ENCODE measurements at regions not wholly inside any gene's neighbourhood (a gene's known extent, or its start where the extent isn't known, plus 50 kb on each side); places are given as distances from the start of the nearest gene placed in this dataset.

GRCh38 chr18:22695674-22696073, 237.5 kb upstream of the RBBP8 start:
- Histone ChIP-seq H3K9ac (ENCODE audit: low read depth, low read length, poor library complexity, severe bottlenecking) (no peak overlapping the region), H3K4me2 (ENCODE audit: low read depth, low read length, poor library complexity, severe bottlenecking) (no peak overlapping the region), H3K27me3 (ENCODE audit: insufficient read depth, low read length, poor library complexity, severe bottlenecking) (no peaks in the 10 kb centered on the region), H3K79me2 (ENCODE audit: insufficient read depth, low read length) (no peaks in the 10 kb centered on the region), H3K4me3 (ENCODE audit: low read length, poor library complexity, severe bottlenecking) (no peak overlapping the region), H2AFZ (ENCODE audit: low read length) (no peak overlapping the region), H3K36me3 (ENCODE audit: insufficient read depth, low read length) (no peaks in the 10 kb centered on the region), H4K20me1 (ENCODE audit: insufficient read depth, low read length, poor library complexity, severe bottlenecking) (no peaks in the 10 kb centered on the region), H3F3A (ENCODE audit: low read depth) (no peaks in the 10 kb centered on the region), H3K9me2 (replicated peaks; ENCODE audit: low read depth, low read length) (no peaks in the 10 kb centered on the region), H3K4me1 (ENCODE audit: insufficient read depth, low read length, poor library complexity, severe bottlenecking) (no peaks in the 10 kb centered on the region), H3K9me3 (ENCODE audit: insufficient read depth, low read depth, low read length) (no peaks in the 10 kb centered on the region)
- TF ChIP-seq EZH2phosphoT487 (IDR thresholded peaks at IDR 0.05; ENCODE audit: borderline replicate concordance) = no peak
- TF ChIP-seq, protein P1, sequence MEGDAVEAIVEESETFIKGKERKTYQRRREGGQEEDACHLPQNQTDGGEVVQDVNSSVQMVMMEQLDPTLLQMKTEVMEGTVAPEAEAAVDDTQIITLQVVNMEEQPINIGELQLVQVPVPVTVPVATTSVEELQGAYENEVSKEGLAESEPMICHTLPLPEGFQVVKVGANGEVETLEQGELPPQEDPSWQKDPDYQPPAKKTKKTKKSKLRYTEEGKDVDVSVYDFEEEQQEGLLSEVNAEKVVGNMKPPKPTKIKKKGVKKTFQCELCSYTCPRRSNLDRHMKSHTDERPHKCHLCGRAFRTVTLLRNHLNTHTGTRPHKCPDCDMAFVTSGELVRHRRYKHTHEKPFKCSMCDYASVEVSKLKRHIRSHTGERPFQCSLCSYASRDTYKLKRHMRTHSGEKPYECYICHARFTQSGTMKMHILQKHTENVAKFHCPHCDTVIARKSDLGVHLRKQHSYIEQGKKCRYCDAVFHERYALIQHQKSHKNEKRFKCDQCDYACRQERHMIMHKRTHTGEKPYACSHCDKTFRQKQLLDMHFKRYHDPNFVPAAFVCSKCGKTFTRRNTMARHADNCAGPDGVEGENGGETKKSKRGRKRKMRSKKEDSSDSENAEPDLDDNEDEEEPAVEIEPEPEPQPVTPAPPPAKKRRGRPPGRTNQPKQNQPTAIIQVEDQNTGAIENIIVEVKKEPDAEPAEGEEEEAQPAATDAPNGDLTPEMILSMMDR (conservative IDR thresholded peaks at IDR 0.05; ENCODE audit: low read length) = no peak

GRCh38 chr18:22697561-22697960, 235.6 kb upstream of the RBBP8 start:
- no peaks in the 10 kb centered on the region for H3K9me3 ChIP-seq (ENCODE audit: insufficient read depth, low read depth, low read length)
- no peak overlapping the region for H2AFZ ChIP-seq (ENCODE audit: low read length)
- no peaks in the 10 kb centered on the region for H4K20me1 ChIP-seq (ENCODE audit: insufficient read depth, low read length, poor library complexity, severe bottlenecking)
- TF ChIP-seq EZH2phosphoT487 (IDR thresholded peaks at IDR 0.05; ENCODE audit: borderline replicate concordance) = no peak
- TF ChIP-seq, protein P1 (conservative IDR thresholded peaks at IDR 0.05; ENCODE audit: low read length) = no peak
- no peaks in the 10 kb centered on the region for H3K4me1 ChIP-seq (ENCODE audit: insufficient read depth, low read length, poor library complexity, severe bottlenecking)
- H3K9ac ChIP-seq (ENCODE audit: low read depth, low read length, poor library complexity, severe bottlenecking) = no peak overlapping the region
- no peaks in the 10 kb centered on the region for H3K79me2 ChIP-seq (ENCODE audit: insufficient read depth, low read length)
- H3K36me3 ChIP-seq (ENCODE audit: insufficient read depth, low read length) = no peaks in the 10 kb centered on the region
- no peak overlapping the region for H3K4me2 ChIP-seq (ENCODE audit: low read depth, low read length, poor library complexity, severe bottlenecking)
- no peak overlapping the region for H3K4me3 ChIP-seq (ENCODE audit: low read length, poor library complexity, severe bottlenecking)
- H3F3A ChIP-seq (ENCODE audit: low read depth) = no peaks in the 10 kb centered on the region
- no peaks in the 10 kb centered on the region for H3K9me2 ChIP-seq (replicated peaks; ENCODE audit: low read depth, low read length)
- H3K27me3 ChIP-seq (ENCODE audit: insufficient read depth, low read length, poor library complexity, severe bottlenecking) = no peaks in the 10 kb centered on the region

GRCh38 chr18:22698711-22699110, 234.4 kb upstream of the RBBP8 start:
- H3K36me3 ChIP-seq (ENCODE audit: insufficient read depth, low read length) = no peaks in the 10 kb centered on the region
- H3F3A ChIP-seq (ENCODE audit: low read depth) = no peaks in the 10 kb centered on the region
- H3K9me2 ChIP-seq (replicated peaks; ENCODE audit: low read depth, low read length) = no peaks in the 10 kb centered on the region
- no peak overlapping the region for H2AFZ ChIP-seq (ENCODE audit: low read length)
- H3K9ac ChIP-seq (ENCODE audit: low read depth, low read length, poor library complexity, severe bottlenecking) = no peak overlapping the region
- no peaks in the 10 kb centered on the region for H3K9me3 ChIP-seq (ENCODE audit: insufficient read depth, low read depth, low read length)
- TF ChIP-seq, protein P1 (conservative IDR thresholded peaks at IDR 0.05; ENCODE audit: low read length) = no peak
- TF ChIP-seq EZH2phosphoT487 (IDR thresholded peaks at IDR 0.05; ENCODE audit: borderline replicate concordance) = no peak
- no peaks in the 10 kb centered on the region for H3K27me3 ChIP-seq (ENCODE audit: insufficient read depth, low read length, poor library complexity, severe bottlenecking)
- H4K20me1 ChIP-seq (ENCODE audit: insufficient read depth, low read length, poor library complexity, severe bottlenecking) = no peaks in the 10 kb centered on the region
- H3K79me2 ChIP-seq (ENCODE audit: insufficient read depth, low read length) = no peaks in the 10 kb centered on the region
- no peak overlapping the region for H3K4me2 ChIP-seq (ENCODE audit: low read depth, low read length, poor library complexity, severe bottlenecking)
- no peaks in the 10 kb centered on the region for H3K4me1 ChIP-seq (ENCODE audit: insufficient read depth, low read length, poor library complexity, severe bottlenecking)
- H3K4me3 ChIP-seq (ENCODE audit: low read length, poor library complexity, severe bottlenecking) = no peak overlapping the region
